ENCODE measurements at regions not wholly inside any gene's neighbourhood (a gene's known extent, or its start where the extent isn't known, plus 50 kb on each side); places are given as distances from the start of the nearest gene placed in this dataset.

DNA sequence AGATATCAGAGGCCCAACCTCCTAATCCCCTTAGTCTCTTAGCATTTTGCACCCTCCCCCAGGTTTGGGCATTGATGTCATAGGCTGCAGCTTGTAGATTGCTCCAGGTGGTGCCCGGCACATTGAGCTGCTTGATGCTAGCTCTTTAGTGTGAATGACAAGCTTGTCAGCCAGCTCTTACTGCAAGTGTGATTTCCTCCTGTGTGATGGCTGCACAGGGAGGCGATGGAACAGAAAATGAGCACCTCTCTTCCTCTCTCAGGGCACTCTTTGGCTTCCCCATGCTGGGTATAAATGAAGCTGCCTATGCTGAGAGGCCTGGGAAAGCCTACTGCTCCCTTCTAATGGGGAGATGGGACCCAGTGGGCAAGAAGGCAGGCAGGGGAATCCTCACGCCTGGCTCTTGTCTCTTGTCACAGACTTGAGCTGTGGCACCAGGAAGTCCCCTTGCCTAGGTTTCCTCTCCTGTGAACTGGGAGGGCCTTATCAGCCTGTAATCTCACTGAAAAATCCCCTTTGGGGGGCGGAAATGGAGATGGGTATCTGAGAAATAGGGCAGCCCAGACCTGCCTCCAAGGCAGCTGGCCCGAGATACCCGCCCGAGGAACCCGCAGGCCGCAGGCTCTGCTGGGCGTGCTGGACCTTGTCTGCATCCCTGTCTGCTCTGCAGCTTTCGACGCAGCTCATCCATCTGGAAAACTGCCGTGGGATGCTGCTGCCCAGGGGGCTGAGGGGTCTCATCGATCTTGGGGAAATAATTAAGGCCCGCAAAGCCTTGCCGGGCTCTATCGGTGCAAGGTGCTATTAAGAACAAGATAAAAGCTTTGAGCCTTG, 163.5 kb upstream of the CXCR4 start (continued):
- no peak for TF ChIP-seq BMI1 (IDR thresholded peaks at IDR 0.05; ENCODE audit: borderline replicate concordance)
- no peak for TF ChIP-seq NRF1 (conservative IDR thresholded peaks at IDR 0.05; ENCODE audit: low read depth, low read length)
- peak; percentile 43 to 52; a peak in 2 of 4 replicates for TF ChIP-seq IKZF2 (IDR thresholded peaks at IDR 0.05)
- no peak for TF ChIP-seq WRNIP1 (IDR thresholded peaks at IDR 0.05; ENCODE audit: borderline replicate concordance, low read depth, low read length)
- no peak for TF ChIP-seq TBL1XR1 (IDR thresholded peaks at IDR 0.05; ENCODE audit: low read depth, low read length)
- TF ChIP-seq, protein P1, sequence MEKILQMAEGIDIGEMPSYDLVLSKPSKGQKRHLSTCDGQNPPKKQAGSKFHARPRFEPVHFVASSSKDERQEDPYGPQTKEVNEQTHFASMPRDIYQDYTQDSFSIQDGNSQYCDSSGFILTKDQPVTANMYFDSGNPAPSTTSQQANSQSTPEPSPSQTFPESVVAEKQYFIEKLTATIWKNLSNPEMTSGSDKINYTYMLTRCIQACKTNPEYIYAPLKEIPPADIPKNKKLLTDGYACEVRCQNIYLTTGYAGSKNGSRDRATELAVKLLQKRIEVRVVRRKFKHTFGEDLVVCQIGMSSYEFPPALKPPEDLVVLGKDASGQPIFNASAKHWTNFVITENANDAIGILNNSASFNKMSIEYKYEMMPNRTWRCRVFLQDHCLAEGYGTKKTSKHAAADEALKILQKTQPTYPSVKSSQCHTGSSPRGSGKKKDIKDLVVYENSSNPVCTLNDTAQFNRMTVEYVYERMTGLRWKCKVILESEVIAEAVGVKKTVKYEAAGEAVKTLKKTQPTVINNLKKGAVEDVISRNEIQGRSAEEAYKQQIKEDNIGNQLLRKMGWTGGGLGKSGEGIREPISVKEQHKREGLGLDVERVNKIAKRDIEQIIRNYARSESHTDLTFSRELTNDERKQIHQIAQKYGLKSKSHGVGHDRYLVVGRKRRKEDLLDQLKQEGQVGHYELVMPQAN (conservative IDR thresholded peaks at IDR 0.05): no peak
- TF ChIP-seq RCOR1 (conservative IDR thresholded peaks at IDR 0.05; ENCODE audit: low read depth, low read length): no peak
- TF ChIP-seq, protein P2, sequence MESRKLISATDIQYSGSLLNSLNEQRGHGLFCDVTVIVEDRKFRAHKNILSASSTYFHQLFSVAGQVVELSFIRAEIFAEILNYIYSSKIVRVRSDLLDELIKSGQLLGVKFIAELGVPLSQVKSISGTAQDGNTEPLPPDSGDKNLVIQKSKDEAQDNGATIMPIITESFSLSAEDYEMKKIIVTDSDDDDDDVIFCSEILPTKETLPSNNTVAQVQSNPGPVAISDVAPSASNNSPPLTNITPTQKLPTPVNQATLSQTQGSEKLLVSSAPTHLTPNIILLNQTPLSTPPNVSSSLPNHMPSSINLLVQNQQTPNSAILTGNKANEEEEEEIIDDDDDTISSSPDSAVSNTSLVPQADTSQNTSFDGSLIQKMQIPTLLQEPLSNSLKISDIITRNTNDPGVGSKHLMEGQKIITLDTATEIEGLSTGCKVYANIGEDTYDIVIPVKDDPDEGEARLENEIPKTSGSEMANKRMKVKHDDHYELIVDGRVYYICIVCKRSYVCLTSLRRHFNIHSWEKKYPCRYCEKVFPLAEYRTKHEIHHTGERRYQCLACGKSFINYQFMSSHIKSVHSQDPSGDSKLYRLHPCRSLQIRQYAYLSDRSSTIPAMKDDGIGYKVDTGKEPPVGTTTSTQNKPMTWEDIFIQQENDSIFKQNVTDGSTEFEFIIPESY (IDR thresholded peaks at IDR 0.05): no peak
- TF ChIP-seq POU2F2 (IDR thresholded peaks at IDR 0.05; ENCODE audit: borderline replicate concordance, low read depth, low read length): 0 out of 3 replicates have a peak, but pooled peaks have one; percentile 9
- no peak for TF ChIP-seq CEBPB (IDR thresholded peaks at IDR 0.05; ENCODE audit: borderline replicate concordance in 1 of 2, low read depth in 2 of 2, low read length in 2 of 2)
- TF ChIP-seq SP1 (IDR thresholded peaks at IDR 0.05; ENCODE audit: low read depth, low read length): no peak
- no peak for TF ChIP-seq HDAC6 (IDR thresholded peaks at IDR 0.05; ENCODE audit: unreplicated experiment)
- TF ChIP-seq NBN (IDR thresholded peaks at IDR 0.05): 0 out of 2 replicates have a peak, but pooled peaks have one; percentile 41
- no peak for TF ChIP-seq NFIC (IDR thresholded peaks at IDR 0.05; ENCODE audit: low read depth, low read length)
- no peak for TF ChIP-seq HCFC1 (IDR thresholded peaks at IDR 0.05; ENCODE audit: low read length)
- TF ChIP-seq NR2C1 (IDR thresholded peaks at IDR 0.05): no peak
- 0 out of 4 replicates have a peak, but pooled peaks of 1 of the 2 experiments have one; percentile 11 for TF ChIP-seq BHLHE40 (IDR thresholded peaks at IDR 0.05; ENCODE audit: borderline replicate concordance in 1 of 2, low read depth in 2 of 2, low read length in 1 of 2)
- TF ChIP-seq, protein P3, sequence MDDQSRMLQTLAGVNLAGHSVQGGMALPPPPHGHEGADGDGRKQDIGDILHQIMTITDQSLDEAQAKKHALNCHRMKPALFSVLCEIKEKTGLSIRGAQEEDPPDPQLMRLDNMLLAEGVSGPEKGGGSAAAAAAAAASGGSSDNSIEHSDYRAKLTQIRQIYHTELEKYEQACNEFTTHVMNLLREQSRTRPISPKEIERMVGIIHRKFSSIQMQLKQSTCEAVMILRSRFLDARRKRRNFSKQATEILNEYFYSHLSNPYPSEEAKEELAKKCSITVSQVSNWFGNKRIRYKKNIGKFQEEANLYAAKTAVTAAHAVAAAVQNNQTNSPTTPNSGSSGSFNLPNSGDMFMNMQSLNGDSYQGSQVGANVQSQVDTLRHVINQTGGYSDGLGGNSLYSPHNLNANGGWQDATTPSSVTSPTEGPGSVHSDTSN (IDR thresholded peaks at IDR 0.05; ENCODE audit: insufficient replicate concordance, low read depth, low read length): no peak
- 0 out of 2 replicates have a peak, but pooled peaks have one; percentile 23 for TF ChIP-seq MXI1 (IDR thresholded peaks at IDR 0.05; ENCODE audit: low read depth, low read length)
- peak; percentile 53 for TF ChIP-seq PKNOX1 (IDR thresholded peaks at IDR 0.05)
- TF ChIP-seq FOXK2 (IDR thresholded peaks at IDR 0.05): no peak
- TF ChIP-seq GATAD2B (conservative IDR thresholded peaks at IDR 0.05; ENCODE audit: low read depth): peak; percentile 54; the same call in 1 of the 2 replicates
- TF ChIP-seq, protein P4, sequence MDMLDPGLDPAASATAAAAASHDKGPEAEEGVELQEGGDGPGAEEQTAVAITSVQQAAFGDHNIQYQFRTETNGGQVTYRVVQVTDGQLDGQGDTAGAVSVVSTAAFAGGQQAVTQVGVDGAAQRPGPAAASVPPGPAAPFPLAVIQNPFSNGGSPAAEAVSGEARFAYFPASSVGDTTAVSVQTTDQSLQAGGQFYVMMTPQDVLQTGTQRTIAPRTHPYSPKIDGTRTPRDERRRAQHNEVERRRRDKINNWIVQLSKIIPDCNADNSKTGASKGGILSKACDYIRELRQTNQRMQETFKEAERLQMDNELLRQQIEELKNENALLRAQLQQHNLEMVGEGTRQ (IDR thresholded peaks at IDR 0.05; ENCODE audit: borderline replicate concordance, low read depth, low read length): no peak
- no peak for TF ChIP-seq ZNF207 (IDR thresholded peaks at IDR 0.05; ENCODE audit: borderline replicate concordance)

Data from GM12878 (cell line).